22Rv1 (cell line): ENCODE measurements at regions not wholly inside any gene's neighbourhood (a gene's known extent, or its start where the extent isn't known, plus 50 kb on each side); places are given as distances from the start of the nearest gene placed in this dataset.

Experiments used
- ZFX ChIP-seq: fragments of 450-650 bp; IDR thresholded peaks from 2 replicates; pipeline ENCODE4 v1.6.1; 2017; ENCODE audit warnings: antibody characterized with exemption, borderline replicate concordance
- TF ChIP-seq, protein P1 (sequence below): fragments of 450-650 bp; IDR thresholded peaks from 2 replicates; pipeline ENCODE4 v1.5.1; 2017; ENCODE audit warnings: mild to moderate bottlenecking

DNA sequence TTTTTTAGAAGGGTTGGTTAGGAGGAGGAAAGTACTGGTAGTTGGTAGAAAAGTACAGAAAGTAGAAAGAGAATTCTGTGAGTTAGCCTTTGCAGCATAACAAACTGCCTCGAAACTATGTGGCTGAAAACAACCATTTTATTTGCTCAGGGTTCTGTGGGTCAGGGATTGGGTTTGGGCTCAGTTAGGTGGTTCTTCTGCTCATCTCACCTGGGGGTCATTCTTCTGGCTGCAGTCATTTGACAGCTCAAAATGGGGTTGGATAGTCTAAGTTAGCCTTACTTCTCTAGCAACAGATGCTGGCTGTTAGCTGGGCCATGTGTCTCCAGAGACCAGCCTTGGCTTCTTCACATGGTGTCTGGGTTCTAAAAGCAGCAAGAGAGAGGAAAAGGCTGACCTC lies 119.4 kb downstream of the SMIM20 start:
- TF ChIP-seq, protein P1, sequence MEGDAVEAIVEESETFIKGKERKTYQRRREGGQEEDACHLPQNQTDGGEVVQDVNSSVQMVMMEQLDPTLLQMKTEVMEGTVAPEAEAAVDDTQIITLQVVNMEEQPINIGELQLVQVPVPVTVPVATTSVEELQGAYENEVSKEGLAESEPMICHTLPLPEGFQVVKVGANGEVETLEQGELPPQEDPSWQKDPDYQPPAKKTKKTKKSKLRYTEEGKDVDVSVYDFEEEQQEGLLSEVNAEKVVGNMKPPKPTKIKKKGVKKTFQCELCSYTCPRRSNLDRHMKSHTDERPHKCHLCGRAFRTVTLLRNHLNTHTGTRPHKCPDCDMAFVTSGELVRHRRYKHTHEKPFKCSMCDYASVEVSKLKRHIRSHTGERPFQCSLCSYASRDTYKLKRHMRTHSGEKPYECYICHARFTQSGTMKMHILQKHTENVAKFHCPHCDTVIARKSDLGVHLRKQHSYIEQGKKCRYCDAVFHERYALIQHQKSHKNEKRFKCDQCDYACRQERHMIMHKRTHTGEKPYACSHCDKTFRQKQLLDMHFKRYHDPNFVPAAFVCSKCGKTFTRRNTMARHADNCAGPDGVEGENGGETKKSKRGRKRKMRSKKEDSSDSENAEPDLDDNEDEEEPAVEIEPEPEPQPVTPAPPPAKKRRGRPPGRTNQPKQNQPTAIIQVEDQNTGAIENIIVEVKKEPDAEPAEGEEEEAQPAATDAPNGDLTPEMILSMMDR, result no peak
- TF ChIP-seq ZFX, result no peak
